Endothelial cell of umbilical vein (primary cell): ENCODE measurements at regions not wholly inside any gene's neighbourhood (a gene's known extent, or its start where the extent isn't known, plus 50 kb on each side); places are given as distances from the start of the nearest gene placed in this dataset.

Experiments
- BruUV-seq: library from RNA; stranded (reverse); fragments of 400-500 nt; replicated peaks from 2 replicates; lab custom pipeline; 2021; lab: Mats Ljungman, UMichigan
- CTCF ChIA-PET: fragments of 300-600, 350-600 bp; sonication (Branson Sonifier 250); formaldehyde crosslinking; loops from one replicate; lab custom pipeline; 2021; ENCODE audit warnings: antibody characterized with exemption, inconsistent platforms; lab: Charles Lee
- POLR2A ChIA-PET: fragments of 300-600, 350-600 bp; sonication (Branson Sonifier 250); formaldehyde crosslinking; loops from one replicate; lab custom pipeline; 2021; ENCODE audit warnings: antibody characterized with exemption, inconsistent platforms; lab: Charles Lee
- DNase-seq: peaks from one replicate; pipeline ENCODE4 v3.0.0-alpha.2; 2011; ENCODE audit warnings: low read depth, low spot score
- FAIRE-seq: peaks from 2 replicates; lab custom pipeline; 2011; peaks lifted over from hg19 to GRCh38; lab: Jason Lieb, UNC
- H2AFZ ChIP-seq: 2 replicates; pipeline ENCODE4 v1.6.0; 2012; ENCODE audit warnings: low read depth, low read length, control low read depth, inconsistent platforms
- H3K27ac ChIP-seq: 2 replicates; pipeline ENCODE4 v1.5.1; 2011; ENCODE audit warnings: low read depth, mild to moderate bottlenecking, control low read depth, low read length, moderate library complexity; ENCODE audit not compliant: insufficient read depth
- H3K27me3 ChIP-seq, 2 experiments: 2 replicates each; pipeline versions ENCODE4 v1.6.0 to v1.6.1; 2011; ENCODE audit warnings: low read length in 2 of 2, mixed read lengths in 1 of 2; ENCODE audit not compliant: control insufficient read depth in 2 of 2, insufficient read depth in 2 of 2
- H3K36me3 ChIP-seq, 2 experiments: 2 replicates in 1 of 2; 3 replicates in 1 of 2; pipeline ENCODE4 v1.5.1; 2011; ENCODE audit warnings: low read length in 2 of 2, mild to moderate bottlenecking in 1 of 2, moderate library complexity in 1 of 2; ENCODE audit not compliant: control insufficient read depth in 2 of 2, insufficient read depth in 2 of 2; ENCODE audit errors: extremely low read depth in 1 of 2
- H3K4me1 ChIP-seq: 3 replicates; pipeline ENCODE4 v1.5.1; 2011; ENCODE audit warnings: mild to moderate bottlenecking, low read length; ENCODE audit not compliant: control insufficient read depth, insufficient read depth; ENCODE audit errors: extremely low read depth
- H3K4me2 ChIP-seq: 2 replicates; pipeline ENCODE4 v1.6.1; 2011; ENCODE audit warnings: low read length, control low read depth, mixed read lengths; ENCODE audit not compliant: insufficient read depth
- H3K4me3 ChIP-seq, 3 experiments: fragments of 200-600 bp in 1 of 3; sonication (generic), shearing (Covaris generic) in 1 of 3; replicated peaks in 1 of 3; 2 replicates each; pipeline ENCODE4 v1.5.1; 2011 to 2016; ENCODE audit warnings: control low read depth in 3 of 3, low read length in 3 of 3, mild to moderate bottlenecking in 2 of 3, inconsistent platforms in 1 of 3, low read depth in 1 of 3, moderate library complexity in 1 of 3; ENCODE audit not compliant: insufficient read depth in 1 of 3
- H3K79me2 ChIP-seq: 2 replicates; pipeline ENCODE4 v1.6.0; 2012; ENCODE audit warnings: low read length, inconsistent platforms; ENCODE audit not compliant: control insufficient read depth, insufficient read depth
- H3K9ac ChIP-seq: replicated peaks from 2 replicates; pipeline ENCODE3; 2011; ENCODE audit warnings: low read length, control low read depth; ENCODE audit not compliant: insufficient read depth; ENCODE audit errors: extremely low read depth
- H3K9me1 ChIP-seq: replicated peaks from 3 replicates; pipeline ENCODE4 v1.6.0; 2011; ENCODE audit warnings: mild to moderate bottlenecking, low read length; ENCODE audit not compliant: control insufficient read depth, insufficient read depth; ENCODE audit errors: extremely low read depth
- H3K9me3 ChIP-seq: replicated peaks from 2 replicates; pipeline ENCODE4 v1.5.1; 2012; ENCODE audit warnings: low read length, inconsistent platforms; ENCODE audit not compliant: control insufficient read depth, insufficient read depth
- H4K20me1 ChIP-seq: replicated peaks from 2 replicates; pipeline ENCODE3; 2011; ENCODE audit warnings: mild to moderate bottlenecking, low read length; ENCODE audit not compliant: control insufficient read depth, insufficient read depth; ENCODE audit errors: extremely low read depth
- EZH2 ChIP-seq: IDR thresholded peaks from 2 replicates; pipeline ENCODE4 v1.6.1; 2012; ENCODE audit warnings: borderline replicate concordance, low read depth, mild to moderate bottlenecking, moderate library complexity, low read length, inconsistent platforms; ENCODE audit not compliant: severe bottlenecking
- FOS ChIP-seq: IDR thresholded peaks from 2 replicates; pipeline ENCODE4 v1.6.1; 2011; ENCODE audit warnings: mild to moderate bottlenecking, low read length, moderate library complexity, borderline replicate concordance; ENCODE audit not compliant: insufficient read depth
- GATA2 ChIP-seq: IDR thresholded peaks from 2 replicates; pipeline ENCODE4 v1.7.0; 2011; ENCODE audit warnings: low read depth, mild to moderate bottlenecking, moderate library complexity, mixed read lengths, low read length; ENCODE audit not compliant: insufficient read length, insufficient read depth
- JUN ChIP-seq: IDR thresholded peaks from 2 replicates; pipeline ENCODE4 v1.6.1; 2011; ENCODE audit warnings: borderline replicate concordance, low read depth; ENCODE audit not compliant: insufficient read length, insufficient read depth
- MAX ChIP-seq: IDR thresholded peaks from 2 replicates; pipeline ENCODE4 v1.6.1; 2011; ENCODE audit not compliant: insufficient read depth, insufficient read length
- MYC ChIP-seq: IDR thresholded peaks from one replicate; pipeline ENCODE4 v1.6.1; 2011; ENCODE audit warnings: mild to moderate bottlenecking, low read depth, low read length
- POLR2A ChIP-seq: IDR thresholded peaks from 2 replicates; pipeline ENCODE4 v1.6.1; 2012; ENCODE audit warnings: low read depth, mild to moderate bottlenecking, control low read depth, low read length
- POLR2AphosphoS5 ChIP-seq: IDR thresholded peaks from 2 replicates; pipeline ENCODE4 v1.6.1; 2012; ENCODE audit warnings: low read depth, mild to moderate bottlenecking, control low read depth, low read length, moderate library complexity; ENCODE audit not compliant: insufficient read depth
- dilution Hi-C: fragments of 300-500 bp; cut with MboI; formaldehyde crosslinking; loops from one replicate; pipeline ENCODE4 v1.15.0; 2019; ENCODE audit warnings: low sequenced_read_pairs; ENCODE audit not compliant: extremely low pct_ligation_motif_present
- intact Hi-C: fragments of 100-400 bp; cut with micrococcal nuclease; formaldehyde crosslinking; loops from one replicate; pipeline ENCODE4 v1.10.0; 2022
- TF ChIP-seq, protein P1 (sequence below), 2 donors: IDR thresholded peaks; 1 replicate in 1 of 2; 2 replicates in 1 of 2; pipeline ENCODE4 v1.5.1; 2011; ENCODE audit warnings: low read length in 2 of 2, mild to moderate bottlenecking in 2 of 2, moderate library complexity in 2 of 2, control low read depth in 1 of 2, inconsistent platforms in 1 of 2, low read depth in 1 of 2; ENCODE audit not compliant: insufficient read depth in 1 of 2; ENCODE audit errors: extremely low read depth in 1 of 2

GRCh38 chrX:124234348-124234747 is 98.1 kb upstream of the TEX13D start:
- H3K36me3 ChIP-seq, result no peaks in the 10 kb centered on the region
- no peak for DNase-seq
- CTCF ChIA-PET, result no interaction called here
- H3K27me3 ChIP-seq, result no peaks in the 10 kb centered on the region
- no peaks in the 10 kb centered on the region for H3K79me2 ChIP-seq
- POLR2A ChIA-PET, result no interaction called here
- H3K4me2 ChIP-seq, result no peak overlapping the region
- H3K4me3 ChIP-seq, result no peak overlapping the region
- H2AFZ ChIP-seq, result no peak overlapping the region
- H3K9ac ChIP-seq, result no peak overlapping the region
- dilution Hi-C loops (no loop called here), intact Hi-C loops (no loop called here)
- H3K27ac ChIP-seq, result no peak overlapping the region
- no peak for FAIRE-seq
- TF ChIP-seq MAX (no peak), MYC (no peak), EZH2 (no peak), POLR2AphosphoS5 (no peak), POLR2A (no peak), JUN (no peak), GATA2 (no peak), FOS (no peak)
- TF ChIP-seq, protein P1, sequence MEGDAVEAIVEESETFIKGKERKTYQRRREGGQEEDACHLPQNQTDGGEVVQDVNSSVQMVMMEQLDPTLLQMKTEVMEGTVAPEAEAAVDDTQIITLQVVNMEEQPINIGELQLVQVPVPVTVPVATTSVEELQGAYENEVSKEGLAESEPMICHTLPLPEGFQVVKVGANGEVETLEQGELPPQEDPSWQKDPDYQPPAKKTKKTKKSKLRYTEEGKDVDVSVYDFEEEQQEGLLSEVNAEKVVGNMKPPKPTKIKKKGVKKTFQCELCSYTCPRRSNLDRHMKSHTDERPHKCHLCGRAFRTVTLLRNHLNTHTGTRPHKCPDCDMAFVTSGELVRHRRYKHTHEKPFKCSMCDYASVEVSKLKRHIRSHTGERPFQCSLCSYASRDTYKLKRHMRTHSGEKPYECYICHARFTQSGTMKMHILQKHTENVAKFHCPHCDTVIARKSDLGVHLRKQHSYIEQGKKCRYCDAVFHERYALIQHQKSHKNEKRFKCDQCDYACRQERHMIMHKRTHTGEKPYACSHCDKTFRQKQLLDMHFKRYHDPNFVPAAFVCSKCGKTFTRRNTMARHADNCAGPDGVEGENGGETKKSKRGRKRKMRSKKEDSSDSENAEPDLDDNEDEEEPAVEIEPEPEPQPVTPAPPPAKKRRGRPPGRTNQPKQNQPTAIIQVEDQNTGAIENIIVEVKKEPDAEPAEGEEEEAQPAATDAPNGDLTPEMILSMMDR (IDR thresholded peaks at IDR 0.05; ENCODE audit: extremely low read depth in 1 of 2, insufficient read depth in 1 of 2, low read depth in 1 of 2, low read length in 2 of 2), result no peak
- no peaks in the 10 kb centered on the region for H3K9me3 ChIP-seq
- H4K20me1 ChIP-seq, result no peaks in the 10 kb centered on the region
- no TSS peak for BruUV-seq
- H3K9me1 ChIP-seq, result no peaks in the 10 kb centered on the region
- no peaks in the 10 kb centered on the region for H3K4me1 ChIP-seq
